ENCODE measurements at regions not wholly inside any gene's neighbourhood (a gene's known extent, or its start where the extent isn't known, plus 50 kb on each side); places are given as distances from the start of the nearest gene placed in this dataset.
"Not testable (repeated sequence)": the region's sequence is repeated elsewhere in the genome, so short reads cannot be mapped to it uniquely, and the experiment has no call there.

GRCh38 chr4:144831971-144832370 is 186.0 kb downstream of the HHIP start:
- no peaks in the 10 kb centered on the region for H3K4me1 Mint-ChIP-seq (ENCODE audit: low read depth, unreplicated experiment)
- H3K9me3 Mint-ChIP-seq (ENCODE audit: unreplicated experiment), result peaks cover 3% of the 10 kb centered on the region
- no peaks in the 10 kb centered on the region for H3K36me3 Mint-ChIP-seq (ENCODE audit: unreplicated experiment)
- no peak overlapping the region for H3K27ac Mint-ChIP-seq (ENCODE audit: unreplicated experiment)
- no peak for DNase-seq
- H3K27me3 Mint-ChIP-seq (ENCODE audit: unreplicated experiment), result no peaks in the 10 kb centered on the region
- H3K4me3 Mint-ChIP-seq (ENCODE audit: unreplicated experiment), result no peak overlapping the region
- no peak for TF ChIP-seq CTCF (IDR thresholded peaks at IDR 0.05; ENCODE audit: partially characterized antibody, unreplicated experiment)

GRCh38 chr4:144845411-144845810 is 199.5 kb downstream of the HHIP start:
- Mint-ChIP-seq H3K4me3 (ENCODE audit: unreplicated experiment) (no peak overlapping the region), H3K4me1 (ENCODE audit: low read depth, unreplicated experiment) (no peaks in the 10 kb centered on the region), H3K36me3 (ENCODE audit: unreplicated experiment) (no peaks in the 10 kb centered on the region), H3K27ac (ENCODE audit: unreplicated experiment) (no peak overlapping the region), H3K9me3 (ENCODE audit: unreplicated experiment) (no peaks in the 10 kb centered on the region), H3K27me3 (ENCODE audit: unreplicated experiment) (peaks cover 1% of the 10 kb centered on the region)
- no peak for DNase-seq
- no peak for TF ChIP-seq CTCF (IDR thresholded peaks at IDR 0.05; ENCODE audit: partially characterized antibody, unreplicated experiment)

- H3K4me3 Mint-ChIP-seq (ENCODE audit: unreplicated experiment), result no peak overlapping the region
- no peaks in the 10 kb centered on the region for H3K27me3 Mint-ChIP-seq (ENCODE audit: unreplicated experiment)
- H3K27ac Mint-ChIP-seq (ENCODE audit: unreplicated experiment), result no peak overlapping the region
- DNase-seq, result no peak
- H3K4me1 Mint-ChIP-seq (ENCODE audit: low read depth, unreplicated experiment), result no peaks in the 10 kb centered on the region
- H3K9me3 Mint-ChIP-seq (ENCODE audit: unreplicated experiment), result no peaks in the 10 kb centered on the region
- H3K36me3 Mint-ChIP-seq (ENCODE audit: unreplicated experiment), result no peaks in the 10 kb centered on the region
- no peak for TF ChIP-seq CTCF (IDR thresholded peaks at IDR 0.05; ENCODE audit: partially characterized antibody, unreplicated experiment)
These were observed 206.0 kb downstream of the HHIP start for GRCh38 chr4:144851948-144852347.

GRCh38 chr4:144861471-144861870 is 215.5 kb downstream of the HHIP start:
- Mint-ChIP-seq H3K9me3 (ENCODE audit: unreplicated experiment) (no peaks in the 10 kb centered on the region), H3K27ac (ENCODE audit: unreplicated experiment) (no peak overlapping the region), H3K4me1 (ENCODE audit: low read depth, unreplicated experiment) (no peaks in the 10 kb centered on the region), H3K27me3 (ENCODE audit: unreplicated experiment) (no peaks in the 10 kb centered on the region), H3K36me3 (ENCODE audit: unreplicated experiment) (no peaks in the 10 kb centered on the region), H3K4me3 (ENCODE audit: unreplicated experiment) (no peak overlapping the region)
- DNase-seq, result no peak
- no peak for TF ChIP-seq CTCF (IDR thresholded peaks at IDR 0.05; ENCODE audit: partially characterized antibody, unreplicated experiment)

- DNase-seq, result no peak
- no peak for TF ChIP-seq CTCF (IDR thresholded peaks at IDR 0.05; ENCODE audit: partially characterized antibody, unreplicated experiment)
- no peaks in the 10 kb centered on the region for H3K27me3 Mint-ChIP-seq (ENCODE audit: unreplicated experiment)
- H3K4me1 Mint-ChIP-seq (ENCODE audit: low read depth, unreplicated experiment), result no peaks in the 10 kb centered on the region
- H3K36me3 Mint-ChIP-seq (ENCODE audit: unreplicated experiment), result peaks cover 3% of the 10 kb centered on the region
- no peak overlapping the region for H3K27ac Mint-ChIP-seq (ENCODE audit: unreplicated experiment)
- H3K4me3 Mint-ChIP-seq (ENCODE audit: unreplicated experiment), result no peak overlapping the region
- H3K9me3 Mint-ChIP-seq (ENCODE audit: unreplicated experiment), result no peaks in the 10 kb centered on the region
These were observed 216.3 kb downstream of the HHIP start for GRCh38 chr4:144862210-144862609.

GRCh38 chr4:144864891-144865290 is 218.9 kb downstream of the HHIP start:
- not testable (repeated sequence) for H3K9me3 Mint-ChIP-seq (ENCODE audit: unreplicated experiment); DNase-seq; H3K27ac Mint-ChIP-seq (ENCODE audit: unreplicated experiment); H3K36me3 Mint-ChIP-seq (ENCODE audit: unreplicated experiment); H3K27me3 Mint-ChIP-seq (ENCODE audit: unreplicated experiment); H3K4me1 Mint-ChIP-seq (ENCODE audit: low read depth, unreplicated experiment); H3K4me3 Mint-ChIP-seq (ENCODE audit: unreplicated experiment)
